WI38 (cell line): ENCODE measurements at regions not wholly inside any gene's neighbourhood (a gene's known extent, or its start where the extent isn't known, plus 50 kb on each side); places are given as distances from the start of the nearest gene placed in this dataset.

Experiments
- H3K4me3 ChIP-seq: 2 replicates; pipeline ENCODE4 v1.5.1; 2011; ENCODE audit warnings: low read depth, mild to moderate bottlenecking, control low read depth, low read length
- TF ChIP-seq, protein P1 (sequence below): IDR thresholded peaks from 2 replicates; pipeline ENCODE4 v1.5.1; 2012; ENCODE audit warnings: low read depth, mild to moderate bottlenecking, control low read depth, low read length

DNA sequence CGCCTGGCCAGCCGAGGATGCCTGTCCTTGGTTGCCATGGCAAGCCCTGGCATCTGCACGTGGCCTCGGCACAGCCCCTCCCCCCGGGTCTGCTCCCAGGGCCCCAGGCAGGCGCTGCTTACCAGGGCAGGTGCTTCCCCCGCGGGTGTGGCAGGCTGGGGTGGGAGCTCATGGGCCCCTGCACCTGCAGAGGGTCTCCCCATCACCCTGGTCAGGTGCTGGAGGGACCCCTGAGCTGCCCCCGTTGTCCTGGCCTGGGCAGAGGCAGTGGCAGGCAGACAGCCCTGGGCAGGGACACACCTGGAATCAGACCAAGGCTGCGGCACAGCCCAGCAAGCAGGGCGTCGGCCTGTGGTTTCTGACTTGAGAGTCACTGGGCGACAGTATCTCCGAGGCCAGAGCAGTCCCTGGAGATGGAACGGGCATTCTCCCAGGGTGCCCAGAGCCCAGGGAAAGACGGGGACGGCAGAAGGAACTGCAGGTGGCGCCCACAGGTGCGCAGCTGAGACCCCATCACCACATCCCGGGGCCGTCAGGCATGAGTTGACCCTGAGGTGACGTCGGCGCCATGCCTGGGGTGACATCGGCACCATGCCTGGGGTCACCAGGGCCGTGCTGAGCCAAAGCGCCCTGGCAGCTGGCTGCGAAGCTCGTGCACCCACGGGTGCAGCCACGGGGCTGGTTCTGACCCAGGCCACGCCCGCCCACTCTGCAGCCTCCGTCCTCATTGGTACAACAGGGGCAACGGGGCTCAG lies 56.1 kb upstream of the FBRSL1 start:
- TF ChIP-seq, protein P1, sequence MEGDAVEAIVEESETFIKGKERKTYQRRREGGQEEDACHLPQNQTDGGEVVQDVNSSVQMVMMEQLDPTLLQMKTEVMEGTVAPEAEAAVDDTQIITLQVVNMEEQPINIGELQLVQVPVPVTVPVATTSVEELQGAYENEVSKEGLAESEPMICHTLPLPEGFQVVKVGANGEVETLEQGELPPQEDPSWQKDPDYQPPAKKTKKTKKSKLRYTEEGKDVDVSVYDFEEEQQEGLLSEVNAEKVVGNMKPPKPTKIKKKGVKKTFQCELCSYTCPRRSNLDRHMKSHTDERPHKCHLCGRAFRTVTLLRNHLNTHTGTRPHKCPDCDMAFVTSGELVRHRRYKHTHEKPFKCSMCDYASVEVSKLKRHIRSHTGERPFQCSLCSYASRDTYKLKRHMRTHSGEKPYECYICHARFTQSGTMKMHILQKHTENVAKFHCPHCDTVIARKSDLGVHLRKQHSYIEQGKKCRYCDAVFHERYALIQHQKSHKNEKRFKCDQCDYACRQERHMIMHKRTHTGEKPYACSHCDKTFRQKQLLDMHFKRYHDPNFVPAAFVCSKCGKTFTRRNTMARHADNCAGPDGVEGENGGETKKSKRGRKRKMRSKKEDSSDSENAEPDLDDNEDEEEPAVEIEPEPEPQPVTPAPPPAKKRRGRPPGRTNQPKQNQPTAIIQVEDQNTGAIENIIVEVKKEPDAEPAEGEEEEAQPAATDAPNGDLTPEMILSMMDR, result no peak
- no peak overlapping the region for H3K4me3 ChIP-seq

DNA sequence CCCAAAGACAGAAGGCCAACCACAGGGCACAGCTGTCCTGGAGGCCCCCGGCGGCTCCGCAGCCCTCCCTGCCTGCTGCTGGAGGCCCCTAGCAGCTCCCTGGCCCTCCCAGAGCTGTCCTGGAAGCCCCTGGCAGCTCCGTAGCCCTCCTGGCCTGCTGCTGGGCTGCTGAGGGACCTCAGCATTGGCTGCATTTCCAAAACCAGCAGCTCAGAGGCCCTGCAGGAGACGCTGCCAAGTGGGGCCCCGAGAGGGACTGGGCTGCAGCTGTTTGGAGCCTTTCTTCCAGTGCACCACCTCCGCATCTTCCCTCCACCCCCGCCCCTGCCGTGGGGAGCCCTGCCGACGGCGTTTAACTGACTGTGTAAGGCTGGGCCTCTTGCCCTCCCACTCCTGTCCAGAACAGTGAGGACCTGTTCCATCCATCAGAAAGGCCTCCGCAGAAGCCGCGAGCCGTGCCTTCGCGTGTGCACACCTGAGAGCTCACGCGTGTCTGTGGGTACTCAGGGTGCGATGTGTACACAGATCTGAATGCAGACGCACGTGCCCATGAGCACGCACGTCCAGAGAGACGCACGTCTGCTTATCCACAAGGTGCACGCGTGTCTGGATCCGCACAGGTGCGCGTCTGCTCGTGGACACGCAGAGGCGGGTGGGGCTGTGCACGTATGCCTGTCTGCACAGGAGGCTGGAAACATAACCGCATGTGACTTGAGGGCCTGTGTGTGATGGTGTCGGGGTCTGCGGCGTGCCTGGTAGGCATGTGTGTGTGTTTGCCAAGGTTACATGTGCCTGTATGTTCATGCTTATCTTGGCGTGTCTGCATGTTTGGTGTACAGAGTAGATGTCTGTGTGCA lies 57.0 kb upstream of the FBRSL1 start:
- TF ChIP-seq, protein P1, result no peak
- H3K4me3 ChIP-seq, result no peak overlapping the region

DNA sequence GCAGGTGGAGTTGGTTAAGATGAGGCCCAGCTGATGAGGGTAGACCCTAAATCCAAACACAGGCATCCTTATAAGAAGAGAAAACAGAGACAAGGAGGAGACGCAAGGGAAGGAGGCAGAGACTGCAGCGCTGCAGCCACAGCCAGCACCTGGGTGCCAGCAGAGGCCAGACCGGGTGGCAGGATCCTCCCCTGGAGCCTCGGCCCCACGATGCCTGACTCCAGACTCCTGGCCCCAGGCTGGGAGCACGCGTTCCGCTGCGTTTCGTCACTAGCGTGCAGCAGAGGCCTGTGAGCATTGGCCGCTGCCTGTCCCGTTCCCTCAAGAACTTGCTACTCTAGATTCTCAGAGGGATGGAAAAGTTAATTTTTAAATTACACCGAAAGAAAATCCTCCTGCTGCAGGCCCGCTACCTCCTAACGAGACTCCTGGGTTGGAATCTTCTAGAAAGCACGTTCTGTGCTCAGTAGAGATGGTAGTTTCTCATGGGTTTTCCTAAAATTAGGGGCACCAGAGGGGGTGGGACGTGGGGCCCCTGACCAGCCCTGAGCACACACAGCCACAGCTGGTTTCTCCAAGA lies 57.7 kb upstream of the FBRSL1 start:
- TF ChIP-seq, protein P1, result no peak
- no peak overlapping the region for H3K4me3 ChIP-seq

DNA sequence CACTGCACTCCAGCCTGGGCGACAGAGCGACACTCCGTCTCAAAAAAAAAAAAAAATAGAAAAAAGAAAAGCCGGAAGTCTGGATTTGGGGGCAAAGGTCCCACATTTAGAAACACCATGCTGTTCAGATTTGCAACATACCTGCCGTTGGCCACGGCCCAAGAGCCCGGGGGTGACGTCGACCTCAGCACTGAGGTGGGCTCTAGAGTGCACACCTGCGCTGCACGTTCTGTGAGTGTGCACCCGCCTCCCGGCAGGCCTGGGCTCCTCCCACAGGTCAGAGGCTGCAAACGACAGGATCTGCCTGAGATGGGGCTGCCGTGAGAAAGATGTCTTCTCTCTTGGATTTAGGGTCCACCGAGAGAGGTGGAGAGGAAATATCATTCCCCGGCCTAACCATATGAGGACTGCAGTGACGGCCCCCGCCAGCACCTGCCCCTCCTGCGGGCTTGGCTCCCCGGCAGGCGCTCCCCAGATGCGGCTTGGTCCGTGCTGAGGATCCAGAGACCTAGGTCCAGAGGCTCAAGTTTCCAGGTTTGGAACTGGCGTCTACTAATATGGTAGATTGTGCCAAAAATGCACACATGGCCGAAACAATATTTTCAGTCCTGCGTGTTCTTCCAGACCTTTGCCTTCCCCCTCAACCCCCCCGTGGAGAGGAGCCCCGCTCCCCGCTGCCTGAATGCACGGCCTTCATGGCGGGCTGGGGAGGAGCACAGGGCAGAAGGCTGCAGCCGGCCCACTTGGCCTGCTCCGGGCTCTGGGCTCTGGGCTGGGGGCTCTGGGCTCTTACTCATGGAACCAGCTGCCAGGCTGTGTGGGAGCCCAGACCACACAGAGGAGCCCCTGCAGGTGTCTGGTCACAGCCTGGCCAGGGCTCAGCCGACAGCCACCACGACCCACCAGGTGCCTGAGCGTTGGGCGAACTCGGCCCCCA lies 58.8 kb upstream of the FBRSL1 start:
- TF ChIP-seq, protein P1, result no peak
- no peak overlapping the region for H3K4me3 ChIP-seq

DNA sequence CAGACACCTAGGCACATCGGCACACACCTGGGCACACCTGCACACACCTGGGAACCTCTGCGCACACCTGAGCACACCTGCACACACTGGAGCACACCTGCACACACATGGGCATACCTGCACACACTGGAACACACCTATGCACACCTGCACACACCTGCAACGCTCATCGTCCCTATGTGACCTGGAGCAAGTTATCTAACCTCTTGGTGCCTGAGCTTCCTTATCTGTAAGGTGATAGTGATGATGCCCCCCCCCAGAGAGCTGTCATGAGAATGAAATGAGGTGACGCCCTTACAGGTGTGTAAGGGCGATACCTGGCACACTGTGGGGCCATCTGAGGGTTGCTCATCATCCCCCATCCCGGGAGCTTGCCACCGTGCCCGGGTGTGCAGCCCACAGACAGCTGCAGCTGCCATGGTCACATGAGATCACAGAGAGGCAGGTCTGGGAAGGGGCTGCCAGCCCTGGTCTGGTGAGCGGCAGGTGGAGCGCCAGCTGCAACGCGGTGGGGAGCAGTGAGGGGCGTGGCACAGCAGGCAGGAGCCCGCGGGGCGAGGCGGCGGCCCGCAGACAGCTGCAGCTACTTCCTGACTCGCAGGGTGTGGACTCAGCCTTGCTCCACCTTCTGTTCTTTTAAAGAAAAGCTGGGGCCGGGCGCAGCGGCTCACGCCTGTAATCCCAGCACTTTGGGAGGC lies 59.9 kb upstream of the FBRSL1 start:
- TF ChIP-seq, protein P1, result no peak
- no peak overlapping the region for H3K4me3 ChIP-seq

DNA sequence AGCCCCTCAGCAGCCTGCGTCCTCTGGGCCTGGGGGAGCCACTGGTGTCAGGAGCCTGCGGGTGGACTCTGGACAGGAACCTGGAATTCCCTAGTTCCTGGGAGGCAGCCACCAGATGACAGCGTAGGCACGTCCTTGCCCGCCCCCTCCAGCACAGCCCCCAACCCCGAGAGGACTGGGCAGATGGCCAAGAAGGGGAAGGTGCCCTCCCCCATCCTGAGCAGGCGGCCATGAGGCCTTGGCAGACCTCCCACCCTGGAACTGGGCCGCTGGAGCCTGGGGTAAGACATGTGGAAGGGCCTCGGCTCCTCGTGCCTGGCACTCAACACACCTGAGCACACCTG lies 60.4 kb upstream of the FBRSL1 start:
- TF ChIP-seq, protein P1, result no peak
- no peak overlapping the region for H3K4me3 ChIP-seq
